Pancreas (tissue), 10 donors: ENCODE measurements at regions not wholly inside any gene's neighbourhood (a gene's known extent, or its start where the extent isn't known, plus 50 kb on each side); places are given as distances from the start of the nearest gene placed in this dataset.

Source experiments
- ATAC-seq, 4 donors: fragments of 200-7000 bp; cut with Tn5 transposase; one replicate each; pipeline versions ENCODE4 v1.8.0 to v1.9.1; 2020; ENCODE audit warnings: mild to moderate bottlenecking in 4 of 4, moderate library complexity in 4 of 4
- DNase-seq, 6 donors: peaks; one replicate each; pipeline ENCODE4 v3.0.0-alpha.2; 2020
- FAIRE-seq: peaks from 2 replicates; lab custom pipeline; 2012; peaks lifted over from hg19 to GRCh38; lab: Jason Lieb, UNC
- H3K27ac ChIP-seq, 4 donors: fragments of 200-600 bp; sonication (generic); 1 replicate in 3 of 4; 2 replicates in 1 of 4; pipeline versions ENCODE4 v1.5.0 to v1.8.0; 2020
- H3K27me3 ChIP-seq, 4 donors: fragments of 200-600 bp; one replicate each; pipeline ENCODE4 v1.8.0; 2021
- H3K36me3 ChIP-seq, 3 donors: fragments of 200-600 bp; sonication (generic) in 1 of 3; one replicate each; pipeline versions ENCODE4 v1.5.0 to v1.8.0; 2020 to 2021
- H3K4me1 ChIP-seq, 3 donors: fragments of 200-600 bp; one replicate each; pipeline ENCODE4 v1.8.0; 2021
- H3K4me3 ChIP-seq, 4 donors: fragments of 200-600 bp; sonication (generic) in 2 of 4; one replicate each; pipeline versions ENCODE4 v1.5.0 to v1.8.0; 2020 to 2021
- H3K9me3 ChIP-seq, 4 donors: fragments of 200-600 bp; one replicate each; pipeline ENCODE4 v1.8.0; 2021
- WGBS, 2 donors: extraction: QIAGEN DNeasy Blood & Tissue Kit; methylation state at CpG; one replicate each; pipeline ENCODE4 v1.1.7; 2013; 5-methylcytosine and 5-hydroxymethylcytosine counted together
- intact Hi-C, 3 donors: fragments of 100-400 bp; cut with DNase I; formaldehyde crosslinking; loops; one replicate each; pipeline versions ENCODE4 v1.11.1 to v1.14.2; 2022
- TF ChIP-seq, protein P1 (sequence below), 4 donors: fragments of 200-600 bp; sonication (generic) in 3 of 4; IDR thresholded peaks; one replicate each; pipeline versions ENCODE4 v1.5.0 to v1.8.0; 2021; ENCODE audit warnings: antibody characterized with exemption in 4 of 4
- donor health status: healthy with polysubstance abuse.
- donor health status: DM: no; HTN: no; CAD: no; lungs with moderate emphysema.
- donor health status: DM: no; HTN: no; CAD: no.
- donor health status: control.
- donor health status: control.
- donor health status: Bipolar disorder and iron deficiency.
- donor health status: DM: yes; HTN: yes; CAD: no.
- donor health status: DM: no; HTN: no; CAD: no.
- donor health status: DM: no; HTN: no; CAD: no.
- donor health status: DM: yes; HTN: yes; CAD: no.

DNA sequence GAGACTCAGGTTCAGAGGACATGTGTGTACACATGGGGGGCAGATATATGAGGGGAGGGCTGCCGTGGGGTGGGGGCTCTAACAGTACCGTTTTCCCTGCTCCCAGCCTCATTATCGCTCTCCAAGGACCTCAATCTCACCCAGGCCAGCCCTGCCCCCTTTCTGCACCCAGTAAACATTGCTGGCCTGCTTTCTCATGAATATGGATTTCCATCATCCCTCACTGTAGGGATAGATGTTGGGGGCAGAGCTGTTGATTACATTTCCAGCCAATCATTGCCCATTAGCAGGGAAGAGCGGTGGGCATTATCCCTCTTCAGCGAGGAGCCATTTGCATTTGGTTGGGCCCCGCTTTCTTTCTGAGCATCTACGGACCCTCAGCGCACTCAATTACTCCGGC lies 273.8 kb downstream of the RPS6KC1 start:
- Histone ChIP-seq H3K27me3 (no peaks in the 10 kb centered on the region), H3K36me3 (no peaks in the 10 kb centered on the region), H3K27ac (no peak overlapping the region), H3K4me3 (no peak overlapping the region), H3K4me1 (no peaks in the 10 kb centered on the region), H3K9me3 (no peaks in the 10 kb centered on the region)
- 84 to 88% methylated on average over 9 of the region's 9 CpGs for WGBS, 2 donors
- DNase-seq (no peak), ATAC-seq (no peak), FAIRE-seq (no peak)
- TF ChIP-seq, protein P1, sequence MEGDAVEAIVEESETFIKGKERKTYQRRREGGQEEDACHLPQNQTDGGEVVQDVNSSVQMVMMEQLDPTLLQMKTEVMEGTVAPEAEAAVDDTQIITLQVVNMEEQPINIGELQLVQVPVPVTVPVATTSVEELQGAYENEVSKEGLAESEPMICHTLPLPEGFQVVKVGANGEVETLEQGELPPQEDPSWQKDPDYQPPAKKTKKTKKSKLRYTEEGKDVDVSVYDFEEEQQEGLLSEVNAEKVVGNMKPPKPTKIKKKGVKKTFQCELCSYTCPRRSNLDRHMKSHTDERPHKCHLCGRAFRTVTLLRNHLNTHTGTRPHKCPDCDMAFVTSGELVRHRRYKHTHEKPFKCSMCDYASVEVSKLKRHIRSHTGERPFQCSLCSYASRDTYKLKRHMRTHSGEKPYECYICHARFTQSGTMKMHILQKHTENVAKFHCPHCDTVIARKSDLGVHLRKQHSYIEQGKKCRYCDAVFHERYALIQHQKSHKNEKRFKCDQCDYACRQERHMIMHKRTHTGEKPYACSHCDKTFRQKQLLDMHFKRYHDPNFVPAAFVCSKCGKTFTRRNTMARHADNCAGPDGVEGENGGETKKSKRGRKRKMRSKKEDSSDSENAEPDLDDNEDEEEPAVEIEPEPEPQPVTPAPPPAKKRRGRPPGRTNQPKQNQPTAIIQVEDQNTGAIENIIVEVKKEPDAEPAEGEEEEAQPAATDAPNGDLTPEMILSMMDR (IDR thresholded peaks at IDR 0.05) = no peak
- intact Hi-C loops = no loop called here

DNA sequence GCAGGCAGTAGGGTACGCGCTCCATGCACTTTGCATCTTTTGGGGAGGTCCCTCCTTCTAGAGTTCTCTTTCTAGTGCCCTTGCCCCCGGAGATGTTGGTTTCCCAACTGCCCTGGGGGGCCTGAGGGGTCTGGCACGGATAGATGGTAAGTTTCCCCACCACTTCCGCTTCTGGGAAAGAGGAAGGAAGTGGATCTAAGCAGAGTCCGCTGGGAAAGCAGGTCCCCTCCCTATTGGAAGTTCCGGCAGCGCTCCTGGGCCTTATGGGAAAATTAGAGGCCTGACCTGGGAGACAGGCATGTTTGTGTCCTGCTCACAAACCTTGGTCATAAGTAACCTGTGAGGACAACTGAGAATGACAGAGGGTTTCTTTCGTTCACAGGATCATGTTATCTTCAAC lies 274.4 kb downstream of the RPS6KC1 start:
- Histone ChIP-seq H3K27me3 (no peaks in the 10 kb centered on the region), H3K36me3 (no peaks in the 10 kb centered on the region), H3K4me1 (no peaks in the 10 kb centered on the region), H3K27ac (no peak overlapping the region), H3K9me3 (no peaks in the 10 kb centered on the region), H3K4me3 (no peak overlapping the region)
- FAIRE-seq (no peak), ATAC-seq (no peak), DNase-seq (no peak)
- intact Hi-C loops = no loop called here
- TF ChIP-seq, protein P1 (IDR thresholded peaks at IDR 0.05) = no peak
- 78 to 88% methylated on average over 9 of the region's 9 CpGs for WGBS, 2 donors

DNA sequence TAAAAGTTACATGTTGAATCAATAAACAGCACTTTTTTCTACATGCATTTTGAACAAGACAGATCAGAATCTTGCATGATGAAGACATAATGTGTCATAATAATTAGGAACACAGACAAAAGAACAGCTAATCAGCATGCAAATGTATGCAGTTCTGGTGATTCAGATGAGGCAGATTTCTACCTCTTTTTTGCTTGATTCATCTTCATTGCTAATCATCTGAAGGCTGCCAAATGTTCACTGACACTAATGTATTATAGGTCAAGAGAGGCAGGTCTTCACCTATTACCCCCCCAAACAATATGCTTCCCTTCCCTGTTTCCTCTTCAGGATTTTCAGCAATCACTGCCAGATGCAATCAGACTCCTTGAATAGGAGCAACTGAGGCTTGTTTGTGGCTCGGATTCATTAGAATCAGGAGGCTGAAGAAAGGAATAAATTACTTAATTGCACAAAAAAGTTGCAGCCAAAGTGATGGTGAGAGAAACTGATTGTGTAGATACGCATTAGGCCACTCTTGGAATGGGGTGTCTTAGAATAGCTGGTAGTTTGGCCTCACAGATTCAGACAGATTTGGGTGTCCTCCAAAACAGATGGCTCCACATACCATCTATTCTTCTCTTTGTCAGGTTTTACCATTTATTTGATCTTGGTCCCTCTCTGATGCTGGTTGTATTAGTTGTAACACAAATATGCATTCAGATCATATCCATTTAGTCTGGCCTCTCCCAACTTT lies 275.4 kb downstream of the RPS6KC1 start:
- no peak for ATAC-seq

DNA sequence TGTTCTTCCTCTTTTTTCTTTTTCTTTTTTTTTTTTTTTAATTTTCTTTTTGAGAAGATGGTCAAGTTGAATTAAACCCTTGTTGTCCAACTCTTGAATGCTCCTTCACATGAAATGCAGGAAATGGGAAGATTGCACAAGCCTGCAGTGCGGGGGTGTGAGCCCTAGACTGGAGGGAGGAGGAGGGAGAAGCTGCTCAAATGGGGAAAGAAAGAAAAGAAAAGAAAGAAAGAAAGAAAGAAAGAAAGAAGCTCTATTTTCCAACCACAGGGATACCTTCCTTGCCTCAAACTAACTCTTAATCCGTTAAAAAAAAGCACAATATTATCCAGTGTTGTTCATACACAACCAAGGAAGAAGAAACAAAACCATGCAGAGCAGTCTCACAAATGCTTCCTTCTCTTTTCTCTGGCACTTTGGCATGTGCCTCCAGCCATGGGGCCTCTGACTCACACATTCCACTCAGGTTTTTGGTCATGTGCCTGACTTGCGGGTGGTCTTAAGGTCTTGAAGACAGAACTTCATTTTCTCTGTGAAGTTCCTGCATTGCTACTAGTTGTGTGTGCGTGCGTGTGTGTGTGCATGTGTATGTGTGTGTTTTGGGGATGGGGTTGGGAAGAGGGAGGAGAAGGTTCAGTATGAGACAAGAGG lies 276.1 kb downstream of the RPS6KC1 start:
- H3K27ac ChIP-seq = peak overlapping the region in 1 of 4 donors; percentile 23
- peak in 3 of 4 donors; percentile 36 to 85 (median 74) for ATAC-seq
- FAIRE-seq = no peak

More for the DNA sequence above, 275.4 kb downstream of the RPS6KC1 start:
- intact Hi-C loops = no loop called here
- Histone ChIP-seq H3K4me3 (no peak overlapping the region), H3K36me3 (no peaks in the 10 kb centered on the region), H3K9me3 (no peaks in the 10 kb centered on the region), H3K27me3 (no peaks in the 10 kb centered on the region), H3K27ac (no peak overlapping the region), H3K4me1 (no peaks in the 10 kb centered on the region)
- FAIRE-seq (no peak), DNase-seq (no peak)
- WGBS, 2 donors = 80 to 83% methylated on average over 2 of the region's 2 CpGs
- TF ChIP-seq, protein P1 (IDR thresholded peaks at IDR 0.05) = no peak

More for the DNA sequence above, 276.1 kb downstream of the RPS6KC1 start:
- DNase-seq = peak in 3 of 6 donors; percentile 7 to 45 (median 9)
- Histone ChIP-seq H3K36me3 (no peaks in the 10 kb centered on the region), H3K4me3 (no peak overlapping the region), H3K27me3 (no peaks in the 10 kb centered on the region), H3K4me1 (no peaks in the 10 kb centered on the region), H3K9me3 (no peaks in the 10 kb centered on the region)
- intact Hi-C loops = no loop called here
- TF ChIP-seq, protein P1 (IDR thresholded peaks at IDR 0.05) = no peak
- WGBS, 2 donors = 78 to 87% methylated on average over 5 of the region's 5 CpGs
